SK-N-SH treated with all-trans-retinoic acid at 6 μM for 48 hours (cell line): ENCODE measurements at regions not wholly inside any gene's neighbourhood (a gene's known extent, or its start where the extent isn't known, plus 50 kb on each side); places are given as distances from the start of the nearest gene placed in this dataset.

Experiments used
- ISL1 ChIP-seq: fragments of 250-450 bp; sonication (Bioruptor Pico); IDR thresholded peaks from 2 replicates; pipeline ENCODE4 v2.1.2; 2022; ENCODE audit warnings: mild to moderate bottlenecking, moderate library complexity
- PATZ1 ChIP-seq: fragments of 250-450 bp; sonication (Bioruptor Pico); IDR thresholded peaks from 2 replicates; pipeline ENCODE4 v1.8.0; 2020; ENCODE audit warnings: mild to moderate bottlenecking, moderate library complexity, borderline replicate concordance
- RARB ChIP-seq: fragments of 250-450 bp; sonication (Bioruptor Pico); IDR thresholded peaks from 2 replicates; pipeline ENCODE4 v1.8.0; 2021; ENCODE audit warnings: mild to moderate bottlenecking, moderate library complexity
- SNAI2 ChIP-seq: fragments of 250-450 bp; sonication (Bioruptor Pico); IDR thresholded peaks from 2 replicates; pipeline ENCODE4 v1.5.0; 2020; ENCODE audit warnings: mild to moderate bottlenecking, moderate library complexity
- TOX ChIP-seq: fragments of 250-450 bp; sonication (Bioruptor Pico); IDR thresholded peaks from 2 replicates; pipeline ENCODE4 v1.8.0; 2021; ENCODE audit warnings: mild to moderate bottlenecking, moderate library complexity, borderline replicate concordance
- ZFP3 ChIP-seq: fragments of 250-450 bp; sonication (Bioruptor Pico); IDR thresholded peaks from 2 replicates; pipeline ENCODE4 v1.5.0; 2020; ENCODE audit warnings: mild to moderate bottlenecking, moderate library complexity
- ZFP30 ChIP-seq: fragments of 450-650 bp; formaldehyde crosslinking; IDR thresholded peaks from 2 replicates; pipeline ENCODE4 v1.5.0; 2022; ENCODE audit warnings: mild to moderate bottlenecking, moderate library complexity
- TF ChIP-seq, protein P1 (sequence below): fragments of 250-450 bp; sonication (Bioruptor Pico); IDR thresholded peaks from 2 replicates; pipeline ENCODE4 v1.5.1; 2020; ENCODE audit warnings: low read depth, mild to moderate bottlenecking, moderate library complexity

- TF ChIP-seq RARB (CRISPR knock-in tag) (no peak), ZFP30 (no peak), ZFP3 (no peak), PATZ1 (CRISPR knock-in tag) (no peak), TOX (no peak), ISL1 (CRISPR knock-in tag) (no peak), SNAI2 (CRISPR knock-in tag) (no peak)
- TF ChIP-seq, protein P1, sequence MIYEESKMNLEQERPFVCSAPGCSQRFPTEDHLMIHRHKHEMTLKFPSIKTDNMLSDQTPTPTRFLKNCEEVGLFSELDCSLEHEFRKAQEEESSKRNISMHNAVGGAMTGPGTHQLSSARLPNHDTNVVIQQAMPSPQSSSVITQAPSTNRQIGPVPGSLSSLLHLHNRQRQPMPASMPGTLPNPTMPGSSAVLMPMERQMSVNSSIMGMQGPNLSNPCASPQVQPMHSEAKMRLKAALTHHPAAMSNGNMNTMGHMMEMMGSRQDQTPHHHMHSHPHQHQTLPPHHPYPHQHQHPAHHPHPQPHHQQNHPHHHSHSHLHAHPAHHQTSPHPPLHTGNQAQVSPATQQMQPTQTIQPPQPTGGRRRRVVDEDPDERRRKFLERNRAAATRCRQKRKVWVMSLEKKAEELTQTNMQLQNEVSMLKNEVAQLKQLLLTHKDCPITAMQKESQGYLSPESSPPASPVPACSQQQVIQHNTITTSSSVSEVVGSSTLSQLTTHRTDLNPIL (CRISPR knock-in tag) = no peak
Observed at GRCh38 chrX:121975671-121976070, 928.3 kb downstream of the GLUD2 start.
